Mucosa of descending colon (tissue), 3 donors: ENCODE measurements at regions not wholly inside any gene's neighbourhood (a gene's known extent, or its start where the extent isn't known, plus 50 kb on each side); places are given as distances from the start of the nearest gene placed in this dataset.

Source experiments
- ATAC-seq: fragments of 200-7000 bp; cut with Tn5 transposase; one replicate; pipeline ENCODE4 v1.9.1; 2020; ENCODE audit warnings: mild to moderate bottlenecking, moderate library complexity
- DNase-seq, 3 donors: peaks; one replicate each; pipeline ENCODE4 v3.0.0-alpha.2; 2020
- H3K36me3 ChIP-seq: fragments of 200-600 bp; one replicate; pipeline ENCODE4 v1.8.0; 2021; ENCODE audit warnings: low read depth, mild to moderate bottlenecking
- H3K4me1 ChIP-seq: fragments of 200-600 bp; one replicate; pipeline ENCODE4 v1.8.0; 2021; ENCODE audit warnings: low read depth, mild to moderate bottlenecking
- H3K4me3 ChIP-seq: fragments of 200-600 bp; one replicate; pipeline ENCODE4 v1.8.0; 2021; ENCODE audit warnings: mild to moderate bottlenecking
- H3K9me3 ChIP-seq: fragments of 200-600 bp; one replicate; pipeline ENCODE4 v1.8.0; 2021; ENCODE audit warnings: mild to moderate bottlenecking
- CTCF ChIP-seq: fragments of 200-600 bp; IDR thresholded peaks from one replicate; pipeline ENCODE4 v1.8.0; 2022; ENCODE audit warnings: antibody characterized with exemption, mild to moderate bottlenecking
- intact Hi-C, 2 donors: fragments of 100-400 bp; cut with DNase I in 1 of 2; cut with micrococcal nuclease in 1 of 2; formaldehyde crosslinking; loops; one replicate each; pipeline versions ENCODE4 v1.11.0 to v1.11.1; 2022; cut with DNase I, micrococcal nuclease
- donor health status: DM: no; HTN: no; CAD: no; lungs with moderate emphysema.
- donor health status: DM: no; HTN: no; CAD: no.
- donor health status: DM: no; HTN: yes; CAD: no.

DNA sequence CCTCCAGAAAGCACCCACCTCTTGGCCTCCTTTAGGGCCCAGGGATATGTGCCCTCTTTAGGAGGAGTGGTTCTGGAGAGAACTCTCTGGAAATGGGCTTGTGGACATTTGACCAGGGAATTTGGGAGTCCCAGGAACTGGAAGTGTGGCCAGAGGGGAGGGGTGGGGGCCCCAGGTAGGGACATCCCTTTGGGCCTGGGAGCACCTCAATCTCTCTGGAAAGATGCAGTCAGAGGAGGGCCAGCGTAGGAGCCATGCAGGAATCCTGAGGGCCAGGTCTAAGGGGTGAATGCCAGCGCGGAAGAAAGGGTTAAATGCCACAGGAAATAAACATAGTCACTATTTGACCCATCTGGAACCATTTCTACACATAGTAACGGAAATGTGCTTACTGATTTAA is 50.3 kb upstream of the ITGA11 start:
- DNase-seq, result no peak

DNA sequence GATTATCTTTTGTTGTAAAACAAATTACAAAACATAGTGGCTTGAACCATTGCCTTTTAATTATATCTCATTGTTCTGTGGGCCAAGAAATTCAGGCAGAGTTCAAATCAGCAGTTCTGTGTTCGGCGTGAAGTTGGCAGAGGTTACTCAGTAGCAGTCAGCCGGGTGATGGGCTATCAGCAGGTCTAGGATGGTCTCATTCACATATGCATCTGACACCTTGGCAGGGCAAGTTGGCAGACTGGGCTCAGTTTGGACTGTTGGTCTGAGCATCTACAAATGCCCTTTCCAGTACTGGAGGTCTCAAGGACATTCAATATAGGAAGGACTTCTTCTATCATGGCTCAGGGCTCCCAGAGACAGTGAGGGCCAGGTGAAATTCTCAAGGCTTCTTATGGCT is 51.2 kb upstream of the ITGA11 start:
- DNase-seq (no peak), ATAC-seq (no peak)
- Histone ChIP-seq H3K4me1 (no peaks in the 10 kb centered on the region), H3K36me3 (no peaks in the 10 kb centered on the region), H3K4me3 (no peak overlapping the region), H3K9me3 (no peaks in the 10 kb centered on the region)
- intact Hi-C loops, result no loop called here
- no peak for TF ChIP-seq CTCF

More for the DNA sequence above, 50.3 kb upstream of the ITGA11 start:
- H3K36me3 ChIP-seq, result no peaks in the 10 kb centered on the region
- no peak for ATAC-seq
- no peak for TF ChIP-seq CTCF
- H3K9me3 ChIP-seq, result no peaks in the 10 kb centered on the region
- intact Hi-C loops, result no loop called here
- H3K4me3 ChIP-seq, result no peak overlapping the region
- no peaks in the 10 kb centered on the region for H3K4me1 ChIP-seq

DNA sequence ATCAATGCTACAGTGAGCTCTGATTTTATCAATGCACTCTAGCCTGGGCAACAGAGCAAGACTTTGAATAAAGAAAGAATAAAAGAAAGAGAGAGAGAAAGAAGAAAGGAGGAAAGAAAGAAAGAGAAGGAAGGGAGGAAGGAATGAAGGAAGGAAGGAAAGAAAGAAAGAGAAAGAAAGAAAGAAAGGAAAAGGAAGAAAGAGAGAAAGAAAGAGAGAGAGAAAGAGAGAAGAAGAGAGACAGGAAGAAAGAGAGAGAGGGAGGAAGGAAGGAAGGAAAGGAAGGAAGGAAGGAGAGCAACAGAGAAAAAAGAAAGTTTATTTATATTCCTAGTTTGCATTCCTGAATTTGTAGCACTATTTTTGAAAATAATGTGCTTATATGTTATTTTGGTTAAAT is 52.3 kb upstream of the ITGA11 start:
- ATAC-seq, result no peak
- TF ChIP-seq CTCF, result no peak
- H3K9me3 ChIP-seq, result no peaks in the 10 kb centered on the region
- H3K4me3 ChIP-seq, result no peak overlapping the region
- no peaks in the 10 kb centered on the region for H3K4me1 ChIP-seq
- no peaks in the 10 kb centered on the region for H3K36me3 ChIP-seq
- DNase-seq, result no peak
- intact Hi-C loops, result no loop called here

DNA sequence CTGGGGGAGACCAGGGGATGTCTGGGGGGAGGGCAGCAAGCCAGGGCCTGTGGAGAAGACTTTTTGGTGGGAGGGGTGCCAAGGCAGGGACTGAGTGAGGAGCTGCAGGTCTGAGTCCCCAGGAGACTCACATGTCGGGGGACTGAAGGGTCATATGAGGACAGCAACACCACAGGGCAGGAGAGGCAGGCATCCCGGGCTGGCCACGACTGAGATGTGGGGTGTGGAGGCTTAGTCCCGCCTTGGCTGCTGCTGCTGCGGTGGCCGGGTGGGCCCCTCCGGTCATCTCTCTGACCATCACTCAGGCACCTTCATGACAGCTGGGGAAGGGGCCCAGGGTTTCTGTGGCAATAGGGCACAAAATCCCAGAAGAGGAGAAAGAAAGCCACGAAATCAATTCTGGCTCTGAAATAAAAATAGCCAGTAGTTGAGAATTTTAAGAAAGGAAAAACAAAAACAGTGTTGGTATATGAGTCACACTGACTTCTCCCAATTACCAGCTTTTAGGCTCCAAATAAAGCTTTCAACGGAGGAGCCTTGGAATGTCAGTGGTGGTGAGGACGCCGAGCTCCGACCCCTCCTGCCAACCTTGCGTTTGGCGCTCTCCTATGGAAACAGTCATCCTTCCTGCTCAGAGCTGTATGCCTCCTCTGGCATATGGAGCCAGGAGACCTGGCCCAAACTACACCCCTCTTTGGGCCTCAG is 52.9 kb upstream of the ITGA11 start:
- peak; percentile 31 for ATAC-seq
- Histone ChIP-seq H3K4me1 (no peaks in the 10 kb centered on the region), H3K9me3 (no peaks in the 10 kb centered on the region), H3K36me3 (no peaks in the 10 kb centered on the region), H3K4me3 (no peak overlapping the region)
- intact Hi-C loops, result no loop called here
- no peak for DNase-seq
- TF ChIP-seq CTCF, result no peak

GRCh38 chr15:68485721-68486360 is 53.9 kb upstream of the ITGA11 start:
- no peak overlapping the region for H3K4me3 ChIP-seq
- no peak for DNase-seq
- no peak for TF ChIP-seq CTCF
- ATAC-seq, result no peak
- no peaks in the 10 kb centered on the region for H3K9me3 ChIP-seq
- intact Hi-C loops, result no loop called here
- H3K4me1 ChIP-seq, result no peaks in the 10 kb centered on the region
- H3K36me3 ChIP-seq, result no peaks in the 10 kb centered on the region
